COLO668 (cell line): ENCODE measurements at regions not wholly inside any gene's neighbourhood (a gene's known extent, or its start where the extent isn't known, plus 50 kb on each side); places are given as distances from the start of the nearest gene placed in this dataset.

Source experiments
- DNase-seq: peaks from one replicate; lab custom pipeline; 2025; ENCODE audit not compliant: unreplicated experiment; lab: John Stamatoyannopoulos, UW

- no peak for DNase-seq
Observed at GRCh38 chr6:150711061-150711460, 111.4 kb downstream of the PLEKHG1 start.

DNA sequence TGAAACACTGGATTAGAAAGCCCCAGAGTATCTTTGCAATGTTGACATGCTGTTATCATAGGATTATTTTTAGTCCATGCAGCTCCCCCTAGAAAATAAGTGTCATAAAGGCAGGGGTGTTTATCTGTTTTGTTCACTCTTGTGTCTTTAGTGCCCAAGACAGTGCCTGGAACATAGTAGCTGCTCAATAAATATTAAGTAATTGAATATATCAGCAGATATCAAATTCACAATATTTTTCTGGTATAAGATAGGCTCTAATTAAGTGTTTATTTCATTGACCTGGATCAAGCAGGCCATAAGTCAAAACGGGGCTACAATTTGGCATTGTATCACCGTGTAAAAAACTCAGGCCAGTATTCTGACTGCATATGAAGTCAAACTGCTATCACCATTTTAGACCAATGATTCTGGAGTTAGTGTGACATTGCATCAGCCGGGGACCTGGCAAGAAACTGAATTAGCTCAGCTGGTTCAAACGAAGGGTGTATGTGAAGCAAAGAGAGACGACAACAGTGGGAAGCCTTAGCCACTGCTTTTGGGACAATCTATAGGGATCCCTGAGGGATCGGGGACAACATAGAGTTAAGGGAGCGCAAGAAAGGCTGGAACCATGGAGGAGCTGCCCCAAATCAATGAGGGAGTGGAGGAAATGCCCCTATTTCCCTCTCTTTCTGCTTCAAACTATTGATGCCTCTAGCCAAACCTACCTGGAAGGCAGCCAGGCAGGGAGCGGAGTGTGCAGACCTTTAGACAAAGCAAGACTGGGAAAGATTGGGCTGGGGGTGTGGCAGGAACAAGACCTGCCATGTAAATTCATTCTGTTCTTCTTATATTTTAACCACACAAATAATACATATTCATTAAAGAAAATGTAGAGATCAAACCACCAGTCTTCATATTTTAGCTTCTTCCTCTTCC is 112.2 kb downstream of the PLEKHG1 start:
- no peak for DNase-seq

- DNase-seq, result no peak
Observed at GRCh38 chr6:150712505-150713252, 113.0 kb downstream of the PLEKHG1 start.

GRCh38 chr6:150713487-150713886 is 113.8 kb downstream of the PLEKHG1 start:
- DNase-seq, result no peak

DNA sequence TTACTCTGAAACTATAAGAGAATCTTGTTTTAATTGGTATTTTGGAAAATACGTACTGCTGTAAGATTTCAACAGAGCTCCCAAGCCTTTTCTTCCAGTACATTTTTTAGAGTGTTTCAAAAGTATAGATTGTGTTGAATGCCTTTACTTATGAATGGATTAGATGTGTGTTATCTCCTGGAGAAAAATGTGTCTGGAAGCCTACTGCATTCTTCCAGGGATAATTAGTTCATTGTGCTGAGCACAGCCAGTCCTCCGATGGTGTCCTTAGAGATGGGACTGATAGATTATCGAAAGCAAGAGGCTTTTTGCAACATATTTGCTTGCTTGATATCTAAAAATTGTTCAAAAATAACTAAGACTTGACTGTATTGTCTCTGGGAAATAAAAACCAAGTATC is 114.2 kb downstream of the PLEKHG1 start:
- no peak for DNase-seq

DNA sequence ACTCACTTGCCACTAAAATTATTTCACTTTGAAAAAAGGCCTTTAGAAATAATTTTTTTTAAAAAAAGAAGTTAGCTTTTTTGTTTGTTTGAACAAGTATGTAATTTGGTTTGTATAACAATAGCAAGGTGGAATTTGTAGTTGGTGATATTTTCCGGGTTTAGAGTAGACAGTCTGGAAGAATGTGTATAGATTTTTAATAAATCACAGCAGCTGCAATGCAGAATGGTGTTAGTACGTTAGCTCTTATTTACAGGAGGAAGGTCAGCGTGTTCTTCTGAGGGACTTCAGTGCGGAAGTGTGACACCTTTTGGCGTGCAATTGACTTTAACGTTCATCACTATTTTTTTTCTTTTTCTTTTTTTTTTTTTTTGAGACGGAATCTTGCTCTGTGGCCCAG is 115.4 kb downstream of the PLEKHG1 start:
- no peak for DNase-seq

GRCh38 chr6:150717419-150717818 is 117.7 kb downstream of the PLEKHG1 start:
- peak; percentile 77 for DNase-seq

- peak; percentile 7 for DNase-seq
Observed at GRCh38 chr6:150719099-150719766, 119.5 kb downstream of the PLEKHG1 start.

DNA sequence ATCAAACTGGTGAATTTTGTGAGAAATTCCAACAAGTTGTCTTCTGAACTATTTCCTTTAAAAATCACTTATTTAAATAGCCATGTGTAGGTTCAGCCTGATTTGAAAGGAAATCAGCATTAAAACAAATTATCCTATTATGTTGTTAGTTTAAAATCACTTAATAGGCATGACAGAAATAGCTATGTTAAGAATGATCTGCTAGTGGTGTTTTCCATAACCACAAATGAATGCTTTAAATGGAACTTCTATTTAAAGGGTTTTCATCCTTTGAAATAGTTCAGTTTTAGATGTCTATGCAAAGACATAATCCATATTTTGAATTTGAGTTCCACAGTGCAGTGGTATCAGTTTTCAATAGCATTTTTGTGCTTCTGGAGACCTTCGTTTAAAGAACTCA is 120.1 kb downstream of the PLEKHG1 start:
- DNase-seq, result no peak

DNA sequence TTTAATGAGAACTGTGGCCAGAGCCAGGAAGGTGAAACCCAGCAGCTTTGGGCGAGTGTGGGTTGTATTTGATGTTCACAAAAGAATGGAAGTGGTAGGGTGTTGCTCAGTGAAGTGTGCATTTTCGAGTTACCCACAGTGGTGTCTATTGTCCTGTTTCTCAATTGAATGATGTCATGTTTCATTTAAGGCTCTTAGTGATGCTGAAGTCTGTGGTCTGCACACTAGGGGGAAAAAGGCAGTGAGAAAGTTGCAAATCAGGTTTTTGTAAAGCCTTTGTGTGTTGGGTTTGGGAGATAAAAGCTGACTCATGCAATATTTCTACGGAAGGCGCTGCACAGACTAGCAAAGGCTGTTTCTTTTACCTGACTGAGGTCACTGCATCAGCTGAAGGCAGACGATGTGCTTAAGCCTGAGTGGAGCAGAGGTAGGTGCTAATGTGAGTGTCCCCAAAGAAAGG is 121.1 kb downstream of the PLEKHG1 start:
- DNase-seq, result peak; percentile 66

GRCh38 chr6:150721418-150722266 is 122.0 kb downstream of the PLEKHG1 start:
- DNase-seq, result no peak

DNA sequence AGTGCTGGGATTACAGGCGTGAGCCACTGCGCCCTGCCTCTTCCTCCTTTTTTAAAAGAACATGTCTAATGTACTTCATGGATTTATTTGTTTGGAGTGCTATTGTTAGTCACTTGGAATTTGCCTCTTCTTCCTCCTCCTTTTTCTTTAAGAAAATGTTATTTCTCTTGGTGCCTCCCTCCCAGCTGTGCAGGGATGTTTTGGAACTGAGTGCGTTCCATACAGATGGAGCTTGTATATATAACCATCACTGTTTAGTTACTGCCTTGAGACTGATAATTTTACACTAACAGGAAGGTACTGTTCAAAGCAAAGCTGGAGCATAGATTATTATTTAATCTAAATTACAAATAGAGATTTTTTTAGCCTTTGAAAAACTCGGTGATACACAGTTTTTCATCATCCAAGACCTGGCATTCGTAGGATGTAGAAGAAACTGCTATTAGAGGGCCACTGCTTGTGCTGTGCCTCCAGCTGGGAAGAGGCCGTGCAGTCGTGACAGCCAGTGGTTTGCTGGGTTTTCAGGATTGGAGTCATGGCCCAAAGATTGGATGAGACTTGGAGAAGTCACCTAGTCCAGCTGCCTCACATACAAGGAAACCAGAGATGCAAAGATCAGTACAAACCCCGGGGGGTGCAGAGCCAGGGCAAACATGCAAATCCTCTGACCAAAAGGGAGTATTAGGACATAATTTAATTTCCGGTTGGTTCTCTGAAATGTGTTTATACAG is 123.1 kb downstream of the PLEKHG1 start:
- no peak for DNase-seq

DNA sequence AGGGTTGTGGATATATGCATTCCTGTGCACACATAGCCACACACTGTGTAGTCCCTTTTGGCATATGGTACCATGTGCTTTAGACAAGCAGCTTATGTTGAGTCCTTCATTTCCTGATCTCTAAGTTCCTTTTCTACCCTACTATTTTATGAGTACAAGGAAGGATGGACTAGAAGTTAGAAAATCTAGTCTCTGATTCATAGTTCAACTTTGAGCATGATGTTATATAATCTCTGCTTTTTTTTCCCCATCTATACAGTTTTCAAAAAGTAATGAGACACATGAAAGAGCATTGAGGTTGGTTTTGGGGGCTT is 123.6 kb downstream of the PLEKHG1 start:
- DNase-seq, result no peak

DNA sequence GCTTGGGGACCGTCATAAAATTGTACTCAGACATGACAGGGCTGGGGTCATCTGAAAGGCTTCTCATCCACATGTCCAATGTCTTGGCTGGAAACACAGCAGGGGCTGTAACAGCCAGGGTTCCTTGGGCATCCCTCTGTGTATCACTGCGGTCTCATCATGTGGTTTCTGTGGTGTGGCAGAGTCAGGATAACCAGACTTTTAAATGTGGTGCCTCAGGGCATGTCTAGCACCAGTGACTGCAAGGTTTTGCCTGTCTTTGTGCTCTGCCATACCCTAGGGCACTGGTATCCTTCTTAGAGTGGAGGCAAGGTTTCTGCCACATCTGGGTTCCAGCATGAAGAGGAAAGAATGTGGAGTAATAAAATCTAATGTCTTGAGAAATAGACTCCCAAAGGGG is 124.2 kb downstream of the PLEKHG1 start:
- DNase-seq, result no peak

DNA sequence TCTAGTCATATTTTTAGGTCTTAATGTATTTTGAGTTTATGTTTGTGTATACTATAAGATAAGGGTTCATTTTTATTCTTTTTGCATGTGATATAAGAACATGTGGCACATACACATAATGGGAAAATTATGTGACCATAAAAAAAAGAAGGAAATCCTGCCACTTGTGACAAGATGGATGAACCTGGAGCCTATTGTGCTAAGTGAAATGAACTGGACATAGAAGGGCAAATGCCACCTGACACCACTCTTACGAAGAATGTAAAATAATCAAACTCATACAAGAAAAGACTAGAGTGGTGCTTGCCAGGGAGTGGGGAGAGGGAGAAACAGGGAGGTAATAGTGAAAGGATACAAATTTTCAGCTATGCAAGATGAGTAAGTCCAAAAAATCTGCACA is 126.1 kb downstream of the PLEKHG1 start:
- DNase-seq, result no peak

GRCh38 chr6:150729188-150729748 is 129.6 kb downstream of the PLEKHG1 start:
- no peak for DNase-seq

DNA sequence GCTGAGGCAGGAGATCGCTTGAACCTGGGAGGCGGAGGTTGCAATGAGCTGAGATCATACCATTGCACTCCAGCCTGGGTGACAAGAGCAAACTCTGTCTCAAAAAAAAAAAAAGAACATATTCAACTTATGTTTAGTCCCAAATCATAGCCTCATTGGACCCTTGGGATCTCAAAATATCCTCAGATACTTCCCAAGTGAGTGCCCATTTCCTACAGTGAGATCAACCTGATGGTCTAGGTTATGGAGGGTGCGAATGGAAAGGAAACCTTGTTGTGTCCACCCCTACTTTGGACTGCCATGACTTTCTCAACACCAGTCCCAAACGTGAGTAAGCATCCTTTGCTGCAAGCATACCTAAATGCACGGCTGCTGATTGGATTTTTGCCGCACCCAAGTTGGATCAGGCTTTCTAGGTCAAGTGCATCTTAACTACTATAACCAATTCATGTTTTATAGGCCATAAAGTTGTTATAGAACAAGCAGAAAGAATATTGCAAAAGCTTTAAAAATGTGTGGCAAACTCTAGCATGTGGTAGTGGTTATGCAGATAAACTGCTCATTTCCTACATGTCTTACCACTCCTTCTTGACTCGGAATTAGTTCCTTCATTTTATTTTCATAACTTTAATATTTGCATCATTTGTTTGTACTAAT is 131.2 kb downstream of the PLEKHG1 start:
- DNase-seq, result no peak

DNA sequence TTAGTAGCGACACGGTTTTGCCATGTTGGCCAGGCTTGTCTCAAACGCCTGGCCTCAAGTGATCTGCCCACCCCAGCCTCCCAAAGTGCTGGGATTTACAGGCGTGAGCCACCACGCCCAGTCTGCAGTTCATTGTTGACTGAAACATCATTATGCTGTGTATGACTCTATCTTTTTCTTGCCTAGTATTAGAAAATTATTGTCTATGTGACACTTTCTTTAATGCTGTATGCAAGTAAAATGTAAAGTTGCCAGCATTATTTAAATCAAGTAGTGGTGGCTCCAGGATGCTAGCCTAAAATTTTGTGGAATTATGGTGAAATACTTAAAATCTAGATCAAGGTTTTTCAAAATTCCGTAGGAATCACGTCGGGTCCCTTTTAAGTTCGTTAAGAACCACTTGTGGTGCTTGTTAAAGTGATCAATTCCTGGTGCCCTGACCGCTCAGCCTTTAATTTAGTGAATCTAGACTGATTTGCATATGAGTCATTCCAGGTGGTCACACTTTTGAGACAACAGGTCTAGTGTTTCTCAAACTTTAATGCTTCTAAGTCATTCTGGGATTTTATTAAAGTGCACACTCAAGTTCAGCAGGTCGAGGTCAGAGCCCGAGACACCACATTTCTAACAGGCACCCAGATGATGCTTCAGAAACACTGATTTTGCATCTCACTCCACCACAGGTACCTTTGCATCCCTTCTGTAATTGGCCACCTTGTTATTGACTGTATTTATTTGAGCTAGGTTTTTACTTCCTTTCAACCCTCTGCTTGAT is 132.6 kb upstream of the MTHFD1L start:
- DNase-seq, result no peak

- DNase-seq, result no peak
Observed at GRCh38 chr6:150733726-150734125, 131.8 kb upstream of the MTHFD1L start.
